GM19351 (cell line): ENCODE measurements at regions not wholly inside any gene's neighbourhood (a gene's known extent, or its start where the extent isn't known, plus 50 kb on each side); places are given as distances from the start of the nearest gene placed in this dataset.

Experiments
- ATAC-seq: cut with Tn5 transposase; IDR thresholded peaks from one replicate; pipeline ENCODE4 v1.9.1; 2021; ENCODE audit warnings: mild to moderate bottlenecking, moderate library complexity; ENCODE audit not compliant: unreplicated experiment

DNA sequence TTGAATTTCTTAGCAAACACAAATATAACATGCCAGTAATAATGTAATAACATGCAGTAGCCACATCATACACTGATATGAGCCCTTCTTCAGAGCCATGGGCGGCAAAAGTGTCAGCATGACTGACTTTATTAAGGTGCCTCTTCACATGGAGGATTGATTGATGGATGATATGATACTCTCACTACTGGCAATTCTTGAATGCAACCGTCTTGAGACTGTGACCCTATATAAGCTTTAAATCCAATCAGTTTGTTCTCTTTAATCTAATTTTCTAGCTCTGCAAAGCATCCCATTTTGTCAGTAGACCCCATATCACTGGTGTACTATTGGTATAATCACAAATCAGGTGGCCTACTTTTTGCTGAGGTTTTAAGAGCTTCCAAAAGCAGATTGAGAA is 463.7 kb upstream of the ROBO2 start:
- ATAC-seq: no peak

DNA sequence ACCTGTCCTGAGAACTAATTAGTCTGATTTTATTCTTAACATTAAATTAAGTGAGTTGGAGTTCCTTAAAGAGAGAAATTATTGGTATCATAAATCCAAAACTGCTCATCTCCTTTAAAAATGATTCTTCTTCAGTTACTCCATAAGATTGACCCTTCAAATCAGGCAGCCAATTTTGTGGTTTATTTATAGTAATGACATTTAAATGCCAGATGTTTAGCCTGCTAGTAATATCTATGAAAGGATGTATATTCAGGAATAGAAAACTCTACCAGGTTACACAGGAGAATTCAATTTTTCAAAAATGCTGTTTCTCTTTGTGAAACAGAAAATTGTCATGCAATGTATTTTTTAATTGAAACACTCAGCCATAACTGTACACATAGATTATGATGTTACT is 457.8 kb upstream of the ROBO2 start:
- ATAC-seq: no peak

DNA sequence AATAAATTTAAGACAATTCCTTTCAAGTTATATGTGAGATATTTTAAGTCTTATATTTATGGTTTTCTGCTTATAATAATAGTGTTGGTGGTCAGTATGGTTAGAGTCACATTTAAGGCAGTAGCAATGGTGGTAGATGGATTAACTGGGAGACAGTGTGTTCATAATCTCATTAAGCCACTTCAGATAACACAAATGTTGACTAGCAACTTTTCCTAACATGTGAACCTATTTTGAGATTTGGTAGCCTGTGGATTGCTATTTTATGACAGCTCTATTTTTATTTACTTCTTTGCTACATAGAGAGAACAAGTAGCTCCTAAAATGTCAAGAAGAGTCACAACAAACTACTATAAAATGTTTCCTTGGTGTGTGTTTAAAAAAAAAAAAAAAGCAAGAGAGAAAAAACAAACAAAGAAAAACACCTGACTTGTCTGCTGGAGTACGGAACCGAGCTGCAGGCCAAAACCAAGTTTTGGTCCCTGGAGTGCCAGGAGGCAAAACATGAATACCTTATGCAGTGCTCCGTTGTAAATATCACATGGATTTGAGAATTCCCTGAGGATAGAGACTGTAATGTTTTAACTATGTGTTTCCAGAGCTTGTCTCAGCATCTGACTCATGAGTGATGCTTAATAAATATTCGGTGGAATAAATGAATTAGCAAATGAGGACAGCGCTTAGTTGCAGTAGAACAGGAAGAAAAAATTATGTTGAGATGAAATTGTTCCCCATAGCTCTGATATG is 457.1 kb upstream of the ROBO2 start:
- ATAC-seq: no peak

DNA sequence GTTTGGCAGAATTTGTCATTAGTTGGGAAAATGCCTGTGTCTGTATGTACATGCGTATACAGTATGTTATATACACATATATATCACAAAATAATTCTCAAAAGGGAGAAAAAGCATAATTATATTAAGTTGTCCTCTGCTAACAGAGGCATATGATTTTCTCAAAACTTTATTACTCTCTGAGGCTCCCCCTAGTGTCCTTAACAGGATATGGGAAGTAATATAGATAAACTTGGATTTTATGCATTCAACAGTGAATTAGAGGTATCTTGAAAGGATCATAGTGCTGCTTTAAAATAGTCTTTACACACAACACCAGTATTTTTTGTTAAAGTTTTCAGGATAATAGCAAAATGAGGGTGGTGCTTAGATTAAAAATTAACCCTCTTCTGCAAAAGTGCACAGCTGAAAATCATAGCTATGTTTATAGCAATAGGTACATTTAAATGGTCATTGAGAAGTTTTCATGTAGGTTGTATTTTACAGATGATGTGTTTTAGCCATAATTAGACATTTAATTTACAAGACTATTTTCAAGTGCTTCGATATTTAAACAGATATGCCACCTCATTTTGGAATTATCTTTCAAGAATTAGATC is 454.0 kb upstream of the ROBO2 start:
- no peak for ATAC-seq

DNA sequence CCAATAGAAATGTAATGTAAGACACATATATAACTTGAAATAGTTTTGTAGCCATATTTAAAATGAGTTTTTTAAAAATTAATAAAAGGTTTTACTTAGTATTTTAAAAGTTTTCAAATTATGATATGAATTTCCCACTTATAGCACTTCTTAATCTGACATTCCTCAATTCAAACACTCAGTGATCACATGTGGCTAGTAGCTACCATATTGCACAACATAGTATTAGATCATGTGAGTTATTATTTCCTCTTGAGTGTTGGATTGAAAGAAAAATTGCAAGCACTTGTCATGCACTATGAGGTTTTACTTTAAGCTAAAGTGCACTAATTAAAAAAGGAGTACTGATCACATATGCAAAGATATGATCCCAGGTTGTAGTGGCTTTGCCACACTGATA is 453.4 kb upstream of the ROBO2 start:
- ATAC-seq: no peak

DNA sequence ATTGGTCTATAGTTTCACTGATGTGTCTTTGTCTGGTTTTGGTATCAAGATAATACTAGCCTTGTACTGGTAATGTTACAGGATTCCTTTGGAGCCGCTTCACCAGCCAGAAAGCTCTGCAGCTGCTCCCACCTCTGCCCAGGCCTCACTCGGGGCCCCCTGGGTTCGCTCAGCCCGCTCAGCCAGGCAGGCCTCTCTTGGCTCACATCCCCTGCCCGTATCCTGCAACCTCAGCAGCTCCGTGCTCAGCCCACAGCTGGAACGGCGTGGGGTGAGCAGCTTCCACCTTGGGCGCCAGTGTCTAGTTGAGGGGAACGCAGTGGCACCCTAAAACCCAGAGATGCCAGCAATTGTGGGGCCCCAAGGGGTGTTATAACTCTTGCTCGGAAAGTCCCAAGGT is 429.7 kb upstream of the ROBO2 start:
- no peak for ATAC-seq

DNA sequence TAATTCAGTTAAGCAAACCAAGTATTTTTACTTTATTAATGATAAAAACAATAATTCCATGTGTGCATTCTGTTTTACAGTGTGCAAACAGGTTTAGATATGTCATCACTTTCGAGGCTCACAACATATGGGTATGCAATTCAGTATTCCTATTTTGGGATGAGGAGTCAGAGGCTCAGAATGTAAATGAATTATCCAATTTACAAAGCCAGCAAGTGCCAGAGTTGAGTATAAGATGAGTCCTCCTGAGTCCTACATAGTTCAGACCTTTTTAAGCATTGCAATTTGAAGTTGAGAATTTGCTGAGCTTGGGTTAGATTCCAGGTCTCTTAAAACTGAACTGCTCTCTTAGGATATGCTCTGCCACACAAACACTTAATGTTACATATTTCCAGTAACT is 424.2 kb upstream of the ROBO2 start:
- ATAC-seq: no peak

DNA sequence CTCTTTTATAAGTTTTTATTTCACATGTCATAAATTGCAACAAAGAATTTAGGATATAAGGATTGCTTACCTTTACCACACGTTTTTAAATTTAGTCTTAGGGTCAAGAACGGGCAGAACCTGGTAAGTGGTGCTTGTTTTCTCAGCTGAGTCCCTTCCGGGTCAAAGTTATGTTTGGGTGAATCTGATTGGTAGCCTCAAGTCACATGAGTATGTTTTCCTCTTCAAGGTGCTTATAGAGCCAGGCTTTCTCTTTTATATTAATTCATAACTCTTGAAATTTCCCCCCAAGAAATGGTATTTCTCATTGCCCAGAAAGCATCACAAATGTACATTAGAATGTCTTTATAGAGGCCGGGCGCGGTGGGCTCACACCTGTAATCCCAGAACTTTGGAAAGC is 415.7 kb upstream of the ROBO2 start:
- no peak for ATAC-seq

DNA sequence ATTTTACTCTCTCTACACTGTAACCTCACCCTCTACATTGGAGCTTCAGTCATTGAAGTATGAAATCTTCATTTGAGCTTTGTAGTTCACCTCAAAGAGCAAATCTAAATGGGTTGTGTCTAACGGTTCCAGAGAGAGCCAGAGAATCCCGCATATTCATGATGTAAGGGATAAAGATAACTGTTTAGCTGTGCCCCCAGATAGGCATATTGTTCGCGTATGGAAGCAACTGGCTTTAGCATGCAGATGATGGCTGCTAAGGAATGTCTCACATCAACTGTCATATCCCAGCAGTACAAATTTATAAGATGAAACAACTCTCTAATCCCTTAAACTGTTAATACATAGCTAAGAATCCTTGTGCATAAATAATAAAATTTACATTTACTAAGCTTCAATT is 412.7 kb upstream of the ROBO2 start:
- ATAC-seq: no peak

DNA sequence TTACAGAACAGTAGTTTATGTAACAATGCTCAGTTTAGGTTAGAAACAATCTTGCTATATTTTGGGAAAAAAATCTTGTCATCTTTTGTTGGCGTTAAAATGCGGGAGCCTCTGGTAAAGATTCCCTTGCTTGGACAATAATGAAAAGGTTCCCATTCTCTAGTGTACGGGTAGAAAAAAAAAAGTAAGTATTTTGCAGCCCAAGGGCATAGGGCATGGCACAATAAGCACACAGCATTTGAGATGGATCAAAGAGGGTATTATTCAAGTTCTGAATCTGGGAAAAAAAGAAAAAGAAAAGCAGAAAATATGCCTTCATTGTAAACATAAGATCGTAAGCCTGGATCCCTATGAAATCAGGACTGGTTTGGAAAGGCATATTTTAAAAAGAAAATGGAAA is 408.6 kb upstream of the ROBO2 start:
- no peak for ATAC-seq

DNA sequence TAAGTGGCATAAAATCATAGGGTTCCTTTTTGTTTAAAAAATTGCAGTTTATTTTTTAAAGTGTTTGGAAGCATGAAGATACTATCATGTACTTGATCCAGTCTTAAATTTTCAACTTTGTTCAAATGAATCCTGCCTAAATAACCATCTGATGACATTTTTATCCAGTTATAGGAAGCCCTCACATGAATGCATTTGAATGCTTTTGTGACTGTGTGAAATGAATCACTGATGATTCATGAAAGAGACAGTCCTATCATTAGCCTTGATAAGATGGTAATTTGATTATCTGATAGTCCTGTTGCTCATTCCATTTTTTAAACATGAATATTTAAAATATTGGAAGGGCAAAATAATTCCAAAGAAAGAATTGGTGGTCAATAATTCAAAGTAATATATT is 401.9 kb upstream of the ROBO2 start:
- ATAC-seq: no peak

DNA sequence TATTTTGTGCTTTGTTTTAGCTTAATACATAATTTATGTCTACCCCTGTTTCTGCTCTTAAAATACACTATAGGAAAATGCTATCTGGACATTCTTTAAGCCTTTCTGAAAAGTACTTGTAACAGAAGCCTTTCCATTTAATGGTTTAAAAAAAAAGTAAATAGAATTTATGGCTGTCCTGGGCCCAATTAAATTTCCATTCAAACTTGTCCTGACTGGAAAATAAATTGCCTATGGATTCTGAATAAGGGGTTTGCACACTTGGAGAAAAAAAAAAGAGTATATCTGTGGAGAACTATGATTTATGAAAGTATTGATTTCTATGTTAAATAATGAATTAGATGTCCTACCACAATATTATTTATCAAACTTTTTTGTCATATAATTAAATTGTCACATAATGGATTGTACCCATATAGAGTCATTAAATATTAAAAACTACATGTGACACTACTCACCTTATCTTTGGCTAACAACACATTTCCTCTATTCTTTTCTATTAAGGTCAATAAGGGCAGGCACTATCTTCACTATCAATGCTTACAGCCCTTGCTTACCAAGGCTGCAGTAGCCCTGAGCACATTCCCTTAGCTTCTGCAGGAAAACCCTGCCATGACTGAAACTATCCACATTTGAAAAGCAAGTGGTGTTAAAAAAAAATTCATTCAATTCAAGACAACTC is 396.1 kb upstream of the ROBO2 start:
- ATAC-seq: no peak

DNA sequence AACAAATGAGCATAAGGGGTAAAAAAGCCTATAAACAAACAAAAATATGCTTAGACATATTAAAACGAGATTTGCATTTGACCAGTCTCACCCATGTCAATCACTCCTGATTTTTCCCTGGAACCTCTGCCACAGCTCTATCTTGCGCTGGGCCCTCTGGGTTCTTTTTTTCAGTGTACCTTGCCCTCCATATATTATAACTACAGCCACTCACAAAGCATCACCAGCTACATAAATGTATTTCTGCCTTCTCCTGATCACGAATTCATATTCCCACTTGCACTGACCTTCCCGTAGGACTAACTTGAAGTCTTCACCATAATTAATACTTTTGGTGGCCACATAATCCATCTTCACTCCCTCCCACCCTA is 395.6 kb upstream of the ROBO2 start:
- no peak for ATAC-seq

DNA sequence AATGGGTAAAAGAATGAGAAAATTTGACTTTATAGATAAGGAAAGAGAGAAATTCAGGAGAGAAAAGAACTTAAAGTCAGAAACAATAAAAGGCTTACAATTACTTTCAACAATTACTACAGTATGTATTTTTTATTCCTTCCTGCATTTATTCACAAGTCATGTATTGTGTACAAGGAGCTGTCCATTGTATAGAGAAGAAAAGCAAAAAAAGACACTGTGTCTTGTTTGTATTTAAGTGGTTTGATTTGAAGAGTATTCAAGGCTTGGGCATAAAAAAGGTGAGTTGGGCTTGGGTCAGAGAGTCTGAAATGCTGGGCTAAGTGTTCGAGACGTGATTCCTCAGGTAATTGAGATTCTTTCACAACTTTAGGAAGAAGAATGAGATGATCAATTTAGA is 394.2 kb upstream of the ROBO2 start:
- no peak for ATAC-seq

DNA sequence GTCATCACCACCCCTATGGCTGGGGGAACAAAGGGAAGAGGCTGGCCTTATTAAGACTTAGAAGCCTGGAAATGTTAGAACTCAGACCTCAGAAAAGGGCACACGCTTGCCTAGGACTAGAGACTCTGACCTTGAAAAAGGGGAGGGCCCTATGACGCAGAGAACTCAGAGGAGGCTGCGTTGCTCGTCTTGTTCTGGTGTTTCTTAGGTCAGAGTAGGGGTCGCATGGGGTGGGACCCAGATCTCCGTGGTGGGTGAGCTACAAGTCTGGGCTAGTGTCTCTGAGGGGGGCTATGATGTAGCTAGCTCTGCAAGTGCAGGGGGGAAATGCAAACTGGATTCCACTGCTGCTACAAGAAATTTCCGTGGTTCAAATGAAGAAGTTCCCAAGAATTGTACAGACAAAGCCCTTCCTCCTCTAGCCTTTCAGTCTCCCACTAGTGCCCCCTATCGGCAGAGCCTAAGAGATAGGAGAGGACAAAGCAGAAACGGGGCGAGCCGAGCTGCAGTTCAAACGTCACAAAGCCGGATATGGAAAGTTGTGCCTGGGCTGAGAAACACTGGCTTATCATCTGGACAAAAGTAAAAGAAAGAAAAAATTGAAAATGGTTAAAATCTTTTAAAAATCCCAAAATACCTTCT is 392.9 kb upstream of the ROBO2 start:
- ATAC-seq: no peak

DNA sequence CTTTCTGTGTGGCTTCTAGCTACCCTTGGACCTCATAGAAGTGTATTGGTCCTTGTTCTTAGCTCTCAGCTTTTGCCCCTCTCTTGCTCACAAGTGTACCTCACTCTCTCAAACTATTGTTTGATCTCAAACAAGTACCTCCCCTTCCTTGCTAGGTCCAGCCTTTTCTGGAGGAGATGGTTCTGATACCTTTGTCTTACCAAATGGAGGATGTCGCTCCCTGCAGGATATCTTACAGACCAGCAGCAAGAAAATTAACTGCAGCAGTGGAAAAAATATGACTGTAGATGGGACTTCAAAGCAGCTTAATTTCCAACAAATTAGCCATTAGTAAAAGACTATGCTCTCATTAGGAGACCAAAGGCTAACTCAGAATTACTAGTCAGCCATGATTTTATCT is 388.1 kb upstream of the ROBO2 start:
- no peak for ATAC-seq

DNA sequence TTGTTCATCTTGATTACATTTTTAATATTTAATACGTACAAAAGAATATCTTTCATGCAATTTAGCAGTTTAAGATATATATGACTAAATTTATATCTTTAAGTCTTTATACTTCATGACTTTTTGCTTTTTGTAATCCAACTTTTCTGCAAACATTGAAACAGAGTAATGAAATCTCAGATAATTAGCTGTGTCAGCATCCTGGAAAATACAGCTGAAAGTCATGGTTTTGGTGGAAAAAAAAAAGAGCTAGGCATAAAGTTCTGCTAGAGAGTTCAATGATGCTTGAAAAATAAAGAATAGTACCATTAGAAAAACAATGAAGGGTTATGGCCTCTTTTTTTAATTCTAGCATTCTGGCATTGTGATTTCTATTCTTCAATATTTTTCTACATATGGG is 387.4 kb upstream of the ROBO2 start:
- ATAC-seq: no peak

DNA sequence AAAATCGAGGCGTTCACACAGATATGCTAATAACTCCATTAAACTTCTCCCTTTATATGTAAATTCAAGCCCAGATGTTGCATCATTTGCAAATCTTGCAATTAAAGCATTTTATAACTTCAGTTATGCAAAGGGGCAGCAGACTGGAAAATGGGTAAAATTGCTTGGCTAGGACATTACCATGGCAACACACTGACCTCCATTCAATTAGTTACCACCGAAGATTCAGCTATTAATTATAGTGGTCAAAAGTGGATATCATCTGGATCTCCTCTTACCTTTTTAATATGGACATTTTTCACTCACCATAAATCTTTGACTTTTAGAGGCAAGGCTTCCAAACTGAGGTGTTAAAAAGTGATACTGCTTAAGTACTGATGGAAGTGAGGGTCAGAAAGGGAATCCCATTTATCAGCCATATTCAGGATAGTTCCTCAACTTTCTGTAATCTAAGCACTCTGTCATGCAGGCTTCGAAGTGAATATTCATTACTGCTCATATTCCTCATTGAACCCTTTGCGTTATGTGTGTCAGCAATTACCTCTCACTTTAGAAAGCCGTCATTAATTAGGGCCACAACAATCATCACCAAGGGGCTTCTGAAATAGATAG is 386.2 kb upstream of the ROBO2 start:
- ATAC-seq: no peak

DNA sequence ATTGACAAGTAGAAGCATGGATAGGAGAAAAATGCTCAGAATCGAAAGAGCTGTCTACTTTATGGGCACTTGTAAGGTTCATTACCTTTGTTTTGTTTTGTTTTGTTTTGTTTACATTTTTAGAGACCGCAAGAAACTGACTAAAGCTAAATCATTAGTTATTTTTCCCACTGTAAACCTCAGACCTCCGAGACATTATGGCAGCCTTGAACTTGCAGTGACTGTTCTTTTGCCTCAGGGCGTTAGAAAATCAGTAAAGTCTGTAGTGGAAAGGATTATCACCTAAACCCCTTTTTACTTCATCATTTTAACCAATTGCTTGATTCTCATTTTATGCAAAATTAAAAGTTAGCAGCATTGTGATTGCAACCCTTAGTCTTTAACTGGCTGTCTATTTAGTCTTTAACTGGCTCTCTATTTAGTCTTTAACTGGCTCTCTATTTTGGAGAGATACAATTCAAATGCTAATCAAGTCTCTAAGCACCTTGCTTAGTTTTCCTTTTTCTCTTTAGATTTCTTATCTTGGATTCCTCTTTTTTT is 383.3 kb upstream of the ROBO2 start:
- no peak for ATAC-seq

DNA sequence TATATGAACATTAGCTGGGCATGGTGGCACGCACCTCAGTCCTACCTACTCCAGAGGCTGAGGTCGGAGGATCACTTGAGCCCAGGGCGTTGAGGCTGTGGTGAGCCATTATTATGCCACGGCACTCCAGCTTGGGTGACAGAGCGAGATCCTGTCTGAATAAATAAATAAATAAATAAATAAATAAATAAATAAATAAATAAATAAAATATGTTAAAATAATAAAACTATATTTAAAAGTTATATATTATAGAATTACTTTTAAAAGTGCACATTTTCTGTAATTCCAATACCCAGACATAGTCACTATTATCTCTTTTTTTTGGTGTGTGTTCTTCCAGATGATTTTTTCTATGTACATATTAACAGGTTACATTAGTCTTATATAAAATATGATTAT is 382.0 kb upstream of the ROBO2 start:
- ATAC-seq: no peak

DNA sequence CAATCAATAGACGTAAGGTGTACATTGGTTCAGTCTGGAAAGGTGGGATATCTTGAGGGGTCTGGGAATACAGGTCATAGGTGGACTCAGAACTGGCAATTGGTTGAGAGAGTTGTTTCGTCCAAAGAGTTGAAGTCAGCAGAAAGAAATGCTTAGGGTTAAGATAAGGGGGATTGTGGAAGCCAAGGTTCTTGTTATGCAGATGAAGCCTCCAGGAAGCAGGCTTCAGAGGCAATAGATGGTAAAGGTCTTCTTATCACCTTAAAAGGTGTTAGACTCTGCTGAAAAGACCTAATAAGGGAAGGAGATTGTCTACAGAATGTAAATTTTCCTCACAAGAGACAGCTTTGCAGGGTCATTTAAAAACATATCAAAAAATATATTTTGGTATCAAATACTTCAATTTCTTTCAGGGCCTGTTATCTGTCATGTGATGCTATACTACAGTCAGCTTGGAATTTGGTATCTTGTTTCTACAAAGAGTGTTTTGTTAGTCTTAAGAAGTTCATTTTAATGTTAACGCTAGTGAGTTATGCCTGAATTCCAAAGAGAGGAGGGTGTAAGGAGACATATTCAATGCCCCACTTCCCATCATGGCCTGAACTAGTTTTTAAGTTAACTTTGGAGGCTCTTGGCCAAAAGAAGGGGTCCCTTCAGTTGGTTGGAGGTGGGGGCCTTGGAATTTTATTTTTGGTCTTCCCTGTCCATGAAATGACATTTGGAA is 378.2 kb upstream of the ROBO2 start:
- ATAC-seq: no peak
